Activated CD4-positive, CD25-positive, alpha-beta regulatory T cell treated with anti-CD3 and anti-CD28 coated beads, Interleukin-2, amount 50 U/mL, for 24 hours (primary cell): ENCODE measurements at regions not wholly inside any gene's neighbourhood (a gene's known extent, or its start where the extent isn't known, plus 50 kb on each side); places are given as distances from the start of the nearest gene placed in this dataset.
"Not testable (repeated sequence)": the region's sequence is repeated elsewhere in the genome, so short reads cannot be mapped to it uniquely, and the experiment has no call there.

Experiments
- ATAC-seq, 2 donors: fragments of 150-1000 bp; cut with Tn5 transposase; one replicate each; pipeline ENCODE4 v1.10.0; 2021; ENCODE audit warnings: mild to moderate bottlenecking in 1 of 2, moderate library complexity in 1 of 2

DNA sequence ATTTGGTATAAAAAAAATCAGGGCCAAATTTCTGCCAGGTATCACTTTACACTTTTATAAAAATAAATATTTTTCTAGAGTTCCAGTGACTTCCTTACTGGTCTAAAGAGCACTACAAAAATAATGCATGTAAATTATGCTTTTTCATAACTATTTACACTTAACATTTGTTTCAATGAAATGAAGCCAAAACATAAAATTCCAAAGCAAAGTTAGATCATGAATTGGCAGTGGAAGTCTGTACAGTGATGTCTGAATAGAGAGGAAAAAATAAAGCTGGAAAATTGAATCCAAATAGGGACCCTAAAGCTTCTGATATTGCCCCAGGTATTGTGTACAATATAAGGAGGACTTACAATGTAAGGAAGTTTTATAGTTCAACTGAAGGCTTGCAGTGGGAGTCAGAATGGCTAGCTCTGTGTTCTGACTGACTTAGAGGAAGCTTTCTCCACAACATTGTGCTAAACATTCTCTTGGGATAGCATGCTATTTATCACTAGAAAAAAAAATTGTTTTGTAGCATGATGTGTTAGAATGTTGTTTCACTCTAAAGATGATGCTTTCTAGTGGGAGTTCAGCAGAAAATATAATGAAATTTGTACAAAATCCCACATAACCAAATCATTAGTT, 288.2 kb upstream of the UGT8 start:
- ATAC-seq: no peak

DNA sequence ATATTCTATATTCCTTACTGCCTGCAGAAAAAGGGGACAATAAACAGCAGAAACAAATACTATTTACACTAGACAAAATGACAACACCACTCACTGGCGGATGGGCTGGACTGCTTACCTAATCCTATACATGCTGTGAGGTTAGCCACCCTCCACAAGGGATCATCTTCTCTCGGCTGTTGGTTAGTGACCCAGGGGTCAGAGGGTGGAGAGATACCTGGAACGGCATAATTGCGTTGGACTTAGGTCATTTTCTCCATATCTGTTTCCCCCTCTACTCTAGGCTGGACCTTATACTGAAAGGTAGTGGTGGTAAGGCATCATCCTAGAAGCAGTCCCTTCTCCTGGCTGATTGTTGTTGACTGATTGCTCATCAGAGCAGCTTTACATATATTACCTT, 286.8 kb upstream of the UGT8 start:
- no peak for ATAC-seq

DNA sequence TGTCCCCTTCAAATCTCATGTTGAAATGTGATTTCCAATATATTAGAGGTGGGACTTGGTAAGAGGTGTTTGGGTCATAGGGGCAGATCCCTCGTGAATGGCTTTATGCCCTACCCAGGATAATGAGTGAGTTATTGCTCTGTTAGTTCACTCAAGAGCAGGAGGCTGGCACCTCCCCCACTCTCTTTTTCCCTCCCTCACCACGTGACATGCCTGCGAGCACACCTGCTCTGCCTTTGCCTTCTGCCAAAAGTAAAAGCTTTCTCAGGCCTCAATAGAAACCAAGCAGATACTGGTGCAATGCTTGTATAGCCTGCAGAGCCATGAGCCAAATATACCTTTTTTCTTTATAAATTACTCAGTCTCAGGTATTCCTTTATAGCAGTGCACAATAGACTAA, 286.3 kb upstream of the UGT8 start:
- ATAC-seq: no peak

DNA sequence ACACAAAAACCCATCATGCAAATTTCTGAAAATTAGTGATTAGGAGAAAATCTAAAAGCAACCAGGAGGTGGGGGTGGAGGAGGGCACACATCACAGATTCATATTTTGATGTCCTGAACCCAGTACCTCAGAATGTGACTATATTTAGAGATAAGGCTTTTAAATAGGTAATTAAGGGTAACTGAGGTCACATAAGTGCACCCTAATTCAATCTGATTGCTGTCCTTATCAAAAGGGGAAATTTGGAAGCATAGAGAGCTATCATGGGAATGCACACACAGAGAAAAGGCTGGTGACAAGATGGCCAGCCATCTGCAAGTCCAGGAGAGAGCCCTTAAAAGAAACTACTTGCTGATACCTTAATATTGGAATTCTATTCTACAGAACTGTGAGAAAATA, 281.8 kb upstream of the UGT8 start:
- no peak for ATAC-seq

DNA sequence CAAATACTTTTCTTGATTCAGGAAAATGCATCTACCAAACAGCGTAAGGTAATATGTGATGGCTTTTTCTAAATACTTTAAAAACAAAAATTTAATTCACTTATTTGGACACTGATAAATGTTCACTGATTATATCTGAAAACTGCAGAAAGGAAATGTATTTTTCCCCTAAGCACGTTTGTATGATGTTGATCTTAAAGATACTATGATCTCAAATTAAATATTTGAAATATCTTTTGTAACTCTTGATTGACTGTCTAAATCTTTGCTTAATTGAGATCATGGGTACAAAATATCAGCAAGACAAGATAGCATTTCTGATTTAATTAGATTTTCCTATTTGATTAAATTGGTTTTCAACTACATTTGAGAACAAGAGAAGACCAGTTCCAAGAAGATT, 281.0 kb upstream of the UGT8 start:
- ATAC-seq: no peak

DNA sequence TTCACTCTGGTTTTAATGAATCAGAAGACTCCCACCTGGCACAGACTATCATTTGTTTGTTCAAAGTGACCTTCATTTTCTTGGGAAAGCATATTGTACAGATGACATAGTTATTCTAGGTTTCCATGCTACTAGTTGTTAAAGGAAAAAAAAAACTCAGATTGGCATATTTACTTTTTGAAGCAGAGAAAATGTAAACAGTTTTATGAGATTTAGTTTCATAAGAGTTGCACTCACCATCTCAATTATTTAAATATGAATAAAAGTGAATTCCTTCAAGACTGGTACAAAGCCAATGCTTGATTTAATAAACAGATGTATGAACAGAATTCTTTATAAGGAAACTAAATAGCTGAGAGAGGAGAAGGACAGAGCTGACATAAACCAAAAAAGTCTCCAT, 280.3 kb upstream of the UGT8 start:
- no peak for ATAC-seq

DNA sequence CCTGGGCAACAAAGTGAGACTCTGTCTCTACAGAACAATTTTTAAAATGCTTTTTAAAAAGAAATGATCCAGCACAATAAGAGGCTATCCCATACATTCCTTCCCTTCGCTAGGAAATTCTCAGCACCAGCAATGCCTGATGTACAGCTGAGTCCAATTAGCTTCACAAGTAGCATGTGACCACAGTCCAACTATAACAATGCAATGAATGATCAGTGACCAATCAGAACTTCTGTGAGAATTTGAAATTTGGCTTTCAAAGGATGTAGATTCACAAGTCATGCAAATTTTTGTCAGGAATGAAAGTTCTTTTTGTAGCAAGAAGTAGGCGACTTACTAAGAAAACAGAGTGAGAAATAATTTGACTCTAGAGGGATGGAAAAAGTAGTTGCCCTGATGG, 278.5 kb upstream of the UGT8 start:
- ATAC-seq: no peak

DNA sequence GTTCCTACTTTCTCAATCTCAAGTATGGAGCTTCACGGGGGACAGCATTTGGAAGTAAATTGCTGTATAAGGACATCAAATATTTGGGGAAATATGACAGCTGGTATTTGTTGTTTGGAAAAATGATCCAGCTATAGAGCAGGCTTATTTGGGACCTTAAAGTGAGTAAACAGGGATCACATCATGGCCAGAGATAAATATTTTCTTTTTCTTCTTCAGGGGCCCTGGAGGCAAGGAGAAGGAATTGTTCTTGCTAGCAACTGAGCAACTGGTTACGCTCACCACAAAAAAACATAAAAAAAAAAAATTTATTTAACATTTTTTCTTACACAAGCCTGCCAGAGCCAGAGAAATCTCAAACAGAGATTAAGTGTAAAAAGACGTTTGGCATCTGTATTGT, 277.2 kb upstream of the UGT8 start:
- no peak for ATAC-seq

DNA sequence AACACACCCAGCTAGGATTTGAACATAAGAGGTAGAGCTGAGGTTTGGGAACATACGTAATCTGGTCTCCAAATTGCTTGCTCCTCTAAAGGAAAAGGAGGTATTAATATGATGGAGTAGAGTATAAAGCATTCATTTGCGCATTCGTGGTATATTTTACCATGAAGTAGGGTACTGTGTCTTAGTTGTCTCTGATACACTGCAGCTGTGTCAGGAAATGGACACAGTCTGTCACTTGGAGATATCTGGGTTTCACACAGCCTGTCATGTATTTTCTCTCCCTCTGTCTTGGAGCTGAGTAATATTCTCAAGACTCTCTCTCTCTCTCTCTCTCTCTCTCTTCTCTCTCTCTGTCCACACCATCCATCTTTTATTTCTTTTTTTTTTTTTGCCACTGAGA, 274.8 kb upstream of the UGT8 start:
- no peak for ATAC-seq

DNA sequence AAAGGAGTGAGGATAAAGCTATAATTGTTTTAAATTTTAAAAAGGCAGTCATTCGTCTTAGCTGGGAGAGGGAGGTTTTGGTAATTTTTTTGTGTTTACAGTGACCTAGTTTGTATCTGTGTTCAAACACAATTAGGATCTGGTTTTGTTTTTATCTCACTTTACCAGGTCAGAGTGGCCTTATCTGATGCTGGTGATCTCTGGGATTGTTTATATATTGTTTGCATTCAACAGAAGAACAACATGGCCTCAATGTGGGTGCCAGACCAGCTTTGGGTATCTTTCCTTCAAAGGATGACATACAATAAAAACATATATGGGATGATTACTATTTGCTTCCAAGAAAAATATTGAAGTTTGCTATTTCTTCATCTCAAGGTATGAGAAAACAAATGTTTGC, 272.2 kb upstream of the UGT8 start:
- no peak for ATAC-seq

DNA sequence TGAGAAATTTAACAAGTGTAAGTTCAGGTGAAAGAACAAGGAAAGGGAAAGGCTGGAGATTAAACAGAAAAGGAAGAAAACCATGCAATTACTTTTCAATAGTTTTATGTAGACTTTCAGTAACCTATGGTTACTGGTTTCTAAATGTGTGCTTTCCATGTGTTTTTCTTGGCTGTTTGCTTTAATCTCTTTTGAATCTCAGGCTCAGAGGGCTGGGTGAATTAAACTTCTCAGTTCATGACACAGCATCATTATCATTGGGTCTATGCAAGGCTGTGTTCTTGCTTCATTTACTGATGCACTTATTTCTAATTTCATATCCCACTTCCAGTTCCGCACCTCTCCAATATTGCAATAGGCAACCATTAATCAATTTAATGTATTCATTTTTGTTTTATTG, 266.5 kb upstream of the UGT8 start:
- no peak for ATAC-seq

DNA sequence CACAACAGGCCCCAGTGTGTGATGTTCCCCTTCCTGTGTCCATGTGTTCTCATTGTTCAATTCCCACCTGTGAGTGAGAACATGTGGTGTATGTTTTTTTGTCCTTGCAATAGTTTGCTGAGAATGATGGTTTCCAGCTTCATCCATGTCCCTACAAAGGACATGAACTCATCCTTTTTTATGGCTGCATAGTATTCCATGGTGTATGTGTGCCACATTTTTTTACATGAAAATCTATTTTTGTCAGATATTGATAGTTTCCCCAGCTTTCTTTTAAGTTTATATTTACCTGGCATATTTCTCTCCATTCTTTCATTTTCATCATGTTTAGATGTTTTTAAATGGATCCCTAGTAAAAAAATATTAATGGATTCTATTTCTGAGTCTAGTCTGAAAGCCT, 264.2 kb upstream of the UGT8 start:
- ATAC-seq: not testable (repeated sequence)

DNA sequence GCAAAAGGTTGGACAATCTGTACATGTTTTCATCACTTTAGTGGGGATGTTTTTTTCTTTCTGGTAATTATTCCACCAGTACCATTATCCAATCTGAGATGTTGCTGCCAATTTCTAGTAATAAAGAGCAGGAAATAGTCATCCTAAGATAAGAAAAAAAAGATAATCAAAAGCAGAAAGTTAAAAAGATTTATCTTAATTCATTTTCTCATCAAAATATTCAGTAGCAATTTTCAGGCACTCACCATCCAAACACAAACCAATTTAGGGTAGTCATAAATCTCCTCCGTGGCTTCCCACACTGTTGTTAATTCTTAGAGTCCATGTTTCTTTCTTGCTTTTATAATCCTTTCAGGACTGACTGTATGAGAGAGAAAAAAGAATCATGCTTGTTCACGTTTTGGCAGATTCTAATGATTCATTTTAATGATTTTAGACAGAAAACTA, 263.7 kb upstream of the UGT8 start:
- no peak for ATAC-seq

DNA sequence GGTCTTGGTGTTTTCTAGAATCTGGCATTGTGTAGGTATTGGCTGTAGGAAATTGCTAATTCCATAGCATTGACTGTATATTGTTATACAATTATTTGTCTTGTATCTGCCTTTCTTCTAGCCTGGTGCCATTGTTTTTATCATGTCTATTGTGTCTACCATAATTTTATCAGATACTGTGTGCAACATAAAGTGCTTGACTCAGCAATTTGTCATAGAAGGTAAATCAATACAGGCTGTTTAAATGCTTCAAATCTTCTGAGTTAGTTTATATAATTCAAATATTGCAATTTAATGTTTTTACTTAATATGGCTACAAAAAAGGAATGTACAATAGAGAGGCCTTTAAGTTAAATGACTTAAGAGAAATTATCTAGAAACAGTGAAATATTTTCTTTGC, 263.3 kb upstream of the UGT8 start:
- no peak for ATAC-seq

DNA sequence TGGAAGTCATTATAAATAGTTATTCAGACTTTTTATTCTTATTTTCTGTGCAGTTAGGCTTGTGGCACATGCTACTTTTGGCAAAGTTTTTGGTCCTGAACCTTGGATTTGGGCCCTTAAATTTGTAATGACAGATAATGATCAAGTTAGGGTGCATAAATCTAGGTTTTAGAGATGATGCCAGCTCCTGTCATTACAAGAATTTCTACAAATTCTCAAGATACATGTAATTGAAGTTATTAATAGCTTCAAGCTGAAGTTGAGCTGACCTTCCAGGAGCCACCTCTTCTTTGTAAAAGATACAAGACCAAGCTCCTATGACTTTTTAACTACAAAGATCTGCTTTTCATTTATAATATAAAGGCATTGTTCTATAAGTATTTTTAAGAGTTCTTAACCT, 255.6 kb upstream of the UGT8 start:
- no peak for ATAC-seq

DNA sequence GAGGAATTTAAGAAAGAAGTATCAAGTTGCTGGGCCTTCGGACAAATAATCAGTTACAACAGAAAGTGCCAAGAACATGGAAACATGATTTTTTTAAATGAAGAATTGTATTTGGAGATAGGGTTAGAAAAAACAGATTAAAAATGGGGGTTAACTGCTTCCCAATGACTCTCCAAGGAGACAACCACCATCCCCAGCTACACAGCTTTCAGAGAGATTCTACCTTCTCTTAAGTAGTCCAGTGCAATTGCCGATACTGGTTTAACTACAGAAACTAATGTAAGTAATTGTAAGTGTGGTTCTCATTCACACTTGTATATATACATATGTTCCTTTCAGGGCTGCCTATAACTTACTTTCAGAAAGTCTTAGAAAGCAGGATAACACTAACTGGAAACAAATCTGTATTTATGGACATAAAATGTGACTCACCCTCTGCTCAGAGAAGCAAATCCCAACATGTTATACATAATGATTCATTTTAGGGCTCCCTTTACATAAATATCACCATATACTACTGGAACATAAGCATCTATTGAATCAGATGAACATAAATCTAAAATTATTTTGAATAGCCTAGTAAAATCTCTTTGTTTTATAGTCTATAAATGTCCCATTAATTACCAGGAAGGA, 248.9 kb upstream of the UGT8 start:
- ATAC-seq: no peak

DNA sequence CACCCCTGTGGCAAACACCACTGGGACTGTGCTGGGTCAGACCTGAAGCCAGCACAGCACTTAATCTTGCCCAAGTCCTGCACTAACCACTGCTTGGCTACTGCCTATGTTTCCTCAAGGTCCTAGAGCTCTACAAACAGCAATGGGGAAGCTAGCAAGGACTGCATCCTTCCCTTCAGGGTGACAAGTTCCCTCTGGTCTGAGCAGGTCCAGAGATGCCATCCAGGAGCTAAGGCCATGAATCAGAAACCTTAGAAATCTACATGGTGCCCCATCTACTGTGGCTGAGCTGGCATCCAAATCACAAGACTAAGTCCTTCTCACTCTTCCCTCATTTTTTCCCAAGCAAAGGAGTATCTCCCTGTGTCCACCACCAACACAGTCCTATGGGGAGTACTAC, 239.7 kb upstream of the UGT8 start:
- no peak for ATAC-seq

DNA sequence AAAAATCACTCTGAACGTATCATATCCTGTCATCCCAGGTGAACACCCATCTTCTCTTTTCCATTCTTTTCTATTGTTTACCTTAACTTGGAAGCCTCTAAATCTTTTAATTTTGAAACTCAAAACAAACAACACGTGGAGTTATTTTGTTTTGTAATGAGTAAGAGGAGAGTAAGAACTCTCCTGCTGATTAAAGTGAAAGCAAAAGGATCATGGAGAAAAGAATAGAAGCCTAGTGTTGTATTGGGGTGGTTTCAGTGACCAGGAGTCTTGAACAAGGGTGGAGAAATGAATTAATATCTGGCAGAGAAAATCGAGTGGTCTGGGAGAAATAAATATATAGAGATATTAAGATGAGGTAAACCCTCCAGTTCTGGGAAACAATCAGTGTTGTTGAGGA, 237.4 kb upstream of the UGT8 start:
- ATAC-seq: no peak

DNA sequence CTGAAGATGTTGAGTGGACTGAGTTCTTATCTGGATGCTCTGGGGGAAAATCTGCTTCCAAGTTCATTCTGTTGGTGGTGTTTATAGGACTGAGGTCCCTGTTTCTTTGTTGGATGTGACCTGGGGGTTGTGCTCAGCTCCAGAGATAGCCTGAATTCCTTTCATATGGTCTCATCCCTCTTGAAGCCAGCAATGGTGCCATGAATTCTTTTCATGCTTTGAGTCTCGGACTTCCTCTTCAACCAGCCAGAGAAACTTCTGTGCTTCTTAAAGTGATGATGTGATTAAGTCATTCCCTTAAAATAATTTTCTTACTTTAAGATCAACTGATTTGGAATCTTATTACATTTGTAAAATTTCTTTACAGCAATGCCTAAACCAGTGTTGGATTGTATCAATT, 233.8 kb upstream of the UGT8 start:
- no peak for ATAC-seq

DNA sequence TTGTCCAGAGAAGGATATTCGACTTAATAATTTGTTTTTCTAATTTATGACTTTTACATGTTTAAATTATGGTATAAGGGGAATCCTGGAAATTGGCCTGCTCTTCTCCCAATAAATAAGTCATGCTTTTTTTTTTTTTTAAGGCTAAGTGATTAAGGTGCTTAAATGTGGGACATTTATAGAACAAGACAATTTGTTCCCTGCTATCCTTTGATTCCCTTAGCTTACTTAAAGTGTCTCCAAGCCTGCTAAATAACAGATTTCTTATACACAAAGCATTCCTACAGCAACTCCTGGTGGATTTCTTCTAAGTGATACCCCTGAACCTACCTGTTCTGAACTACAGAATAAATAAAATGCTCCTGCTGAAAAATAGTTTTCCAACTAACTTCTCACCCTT, 233.0 kb upstream of the UGT8 start:
- no peak for ATAC-seq

DNA sequence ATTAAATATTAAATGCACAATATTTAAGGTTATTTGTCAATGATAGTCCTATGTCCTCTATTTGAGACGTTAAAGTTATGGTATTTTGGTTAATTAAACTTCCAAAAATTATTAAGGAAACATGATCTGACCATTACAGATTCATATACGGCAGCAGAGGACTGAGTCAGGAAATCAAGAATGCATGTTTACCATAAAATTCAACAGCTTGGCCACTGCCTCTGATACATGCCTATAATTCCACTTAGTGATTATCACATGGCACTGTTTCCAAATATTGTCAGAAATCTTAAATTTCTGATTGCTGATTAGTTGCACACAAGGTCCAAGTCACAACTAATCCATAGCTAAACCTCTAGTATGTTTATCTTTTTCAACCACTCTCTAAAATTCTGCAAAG, 232.2 kb upstream of the UGT8 start:
- no peak for ATAC-seq

DNA sequence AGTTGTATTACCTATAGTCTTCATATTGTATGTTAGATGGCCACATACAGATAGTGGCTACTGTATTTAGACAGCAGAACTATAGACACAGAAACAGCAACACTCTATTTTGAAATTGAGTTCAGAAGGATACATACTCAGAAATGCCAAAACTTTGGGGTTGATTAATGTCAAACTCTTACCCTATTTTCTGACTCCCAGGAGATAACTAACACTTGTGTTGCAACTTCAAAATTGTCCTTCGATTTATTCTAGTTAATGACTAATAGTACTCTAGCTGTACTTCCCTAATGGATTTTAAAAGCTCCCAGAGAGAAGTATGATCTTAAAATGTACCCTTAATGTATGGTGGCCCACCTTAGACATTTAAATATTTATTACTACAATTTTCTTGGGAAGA, 229.9 kb upstream of the UGT8 start:
- ATAC-seq: no peak

DNA sequence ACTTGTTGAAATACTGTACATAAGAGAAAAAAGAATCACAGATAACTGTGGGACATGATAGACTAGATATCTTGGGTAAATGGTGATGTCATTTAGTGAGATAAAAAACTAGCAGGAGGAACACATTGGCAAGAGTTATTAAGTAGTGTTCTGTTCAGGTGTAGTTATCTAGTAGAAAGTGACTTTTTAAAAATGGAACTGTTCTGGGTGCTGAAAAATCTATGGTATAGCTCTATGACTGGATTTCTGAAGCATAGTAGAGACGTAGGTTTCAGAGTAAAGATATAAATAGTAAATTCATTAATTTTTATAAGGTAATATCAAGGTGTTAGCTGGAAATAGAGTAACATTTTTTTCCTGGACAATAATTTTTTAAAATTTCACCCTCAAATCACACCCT, 225.1 kb upstream of the UGT8 start:
- no peak for ATAC-seq

DNA sequence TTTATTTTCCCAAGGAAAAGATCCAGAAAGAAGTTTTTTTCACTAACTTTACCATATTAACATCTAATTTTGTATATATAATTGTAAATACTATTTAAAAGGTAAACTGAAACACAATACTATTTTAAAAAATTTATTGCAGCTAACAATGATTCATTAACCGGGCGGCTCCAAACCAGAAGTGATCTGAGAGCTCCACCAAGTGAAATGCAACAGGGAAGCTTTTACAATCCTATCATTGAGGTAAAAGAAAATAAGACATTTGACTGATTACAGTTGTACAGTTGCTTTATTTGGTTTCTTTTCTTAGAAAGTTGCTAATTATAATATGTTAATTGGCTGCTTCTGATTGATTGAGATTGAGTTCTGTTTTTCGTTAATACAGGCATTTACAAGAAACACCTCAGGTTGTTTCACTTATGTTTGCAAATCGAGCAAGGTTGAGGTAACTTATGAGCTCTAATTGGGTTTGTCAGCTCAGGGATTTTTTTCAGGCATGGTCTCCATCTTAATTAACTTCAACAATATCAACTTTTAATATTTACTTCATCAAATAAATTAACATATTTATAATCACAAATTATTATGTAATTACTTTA, 220.2 kb upstream of the UGT8 start:
- ATAC-seq: no peak

DNA sequence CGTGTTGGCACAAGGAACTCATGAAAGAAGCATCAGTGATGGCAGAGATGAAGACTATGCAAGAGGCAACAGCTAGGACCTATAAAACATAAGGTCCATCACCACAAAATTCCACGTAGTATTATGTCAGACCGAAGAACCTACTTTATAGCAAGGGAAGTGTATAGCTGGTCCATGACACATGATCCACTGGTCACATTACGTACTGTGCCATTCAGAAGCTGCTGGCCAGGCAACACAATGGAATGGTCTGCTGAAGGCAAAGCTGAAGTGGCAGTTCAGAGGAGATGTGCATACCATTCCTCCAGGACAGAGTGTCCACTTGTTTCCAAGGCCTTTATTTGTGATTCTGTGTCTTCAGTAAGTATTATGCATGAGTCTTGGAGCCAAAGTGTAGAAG, 215.5 kb upstream of the UGT8 start:
- no peak for ATAC-seq
